ENCODE measurements at regions not wholly inside any gene's neighbourhood (a gene's known extent, or its start where the extent isn't known, plus 50 kb on each side); places are given as distances from the start of the nearest gene placed in this dataset.
"Not testable (repeated sequence)": the region's sequence is repeated elsewhere in the genome, so short reads cannot be mapped to it uniquely, and the experiment has no call there.

GRCh38 chr14:21960636-21961035, 287.0 kb upstream of the OR4E1 start:
- DNase-seq: no peak

GRCh38 chr14:21941885-21942284, 268.3 kb upstream of the OR4E1 start:
- DNase-seq: no peak

GRCh38 chr14:21940887-21941856, 267.6 kb upstream of the OR4E1 start:
- peak; percentile 20 to 21 for DNase-seq

GRCh38 chr14:21939836-21940235, 266.2 kb upstream of the OR4E1 start:
- no peak for DNase-seq

- no peak for DNase-seq
Observed at GRCh38 chr14:21937996-21938395, 264.4 kb upstream of the OR4E1 start.

GRCh38 chr14:21933681-21934080, 260.1 kb upstream of the OR4E1 start:
- DNase-seq: no peak

GRCh38 chr14:21924479-21924878, 250.9 kb upstream of the OR4E1 start:
- no peak for DNase-seq

- no peak for DNase-seq
Observed at GRCh38 chr14:21923820-21924219, 250.2 kb upstream of the OR4E1 start.

- DNase-seq: no peak
Observed at GRCh38 chr14:21921453-21921852, 247.8 kb upstream of the OR4E1 start.

GRCh38 chr14:21917699-21918436, 244.2 kb upstream of the OR4E1 start:
- peak; percentile 46 to 55 for DNase-seq

GRCh38 chr14:21915826-21916225, 242.2 kb upstream of the OR4E1 start:
- DNase-seq: no peak

- peak; percentile 74 to 78 for DNase-seq
Observed at GRCh38 chr14:21913759-21914158, 240.1 kb upstream of the OR4E1 start.

- no peak for DNase-seq
Observed at GRCh38 chr14:21912367-21912766, 238.7 kb upstream of the OR4E1 start.

- DNase-seq: no peak
Observed at GRCh38 chr14:21911877-21912276, 238.3 kb upstream of the OR4E1 start.

- no peak for DNase-seq
Observed at GRCh38 chr14:21910260-21910659, 236.6 kb upstream of the OR4E1 start.

GRCh38 chr14:21902561-21903181, 229.1 kb upstream of the OR4E1 start:
- DNase-seq: peak; percentile 5 to 40

- DNase-seq: not testable (repeated sequence)
Observed at GRCh38 chr14:21894898-21895194, 221.2 kb upstream of the OR4E1 start.

GRCh38 chr14:21894003-21894897, 220.6 kb upstream of the OR4E1 start:
- DNase-seq: peak in 1 of 2 donors; percentile 15

GRCh38 chr14:21891921-21892320, 218.3 kb upstream of the OR4E1 start:
- no peak for DNase-seq

- DNase-seq: no peak
Observed at GRCh38 chr14:21884995-21885394, 211.4 kb upstream of the OR4E1 start.

GRCh38 chr14:21882226-21882625, 208.6 kb upstream of the OR4E1 start:
- DNase-seq: no peak

- DNase-seq: no peak
Observed at GRCh38 chr14:21880918-21881317, 207.3 kb upstream of the OR4E1 start.
